NOMO-1 treated with DMSO at 0.1 percent for 48 hours (cell line): ENCODE measurements at regions not wholly inside any gene's neighbourhood (a gene's known extent, or its start where the extent isn't known, plus 50 kb on each side); places are given as distances from the start of the nearest gene placed in this dataset.

Experiments
- DNase-seq: peaks from one replicate; lab custom pipeline; 2025; ENCODE audit not compliant: unreplicated experiment; lab: John Stamatoyannopoulos, UW

GRCh38 chr9:96157675-96158074, 144.3 kb downstream of the HSD17B3 start:
- no peak for DNase-seq

- no peak for DNase-seq
Measured at GRCh38 chr9:96156171-96156974, 145.6 kb downstream of the HSD17B3 start.

GRCh38 chr9:96154081-96154480, 147.9 kb downstream of the HSD17B3 start:
- DNase-seq = no peak

GRCh38 chr9:96152550-96152949, 149.4 kb downstream of the HSD17B3 start:
- DNase-seq = no peak

GRCh38 chr9:96150324-96151227, 151.4 kb downstream of the HSD17B3 start:
- peak; percentile 87 for DNase-seq

GRCh38 chr9:96149533-96150280, 152.3 kb downstream of the HSD17B3 start:
- no peak for DNase-seq

GRCh38 chr9:96148634-96149532, 153.1 kb downstream of the HSD17B3 start:
- DNase-seq = no peak

- peak; percentile 91 for DNase-seq
Measured at GRCh38 chr9:96147029-96147428, 154.9 kb downstream of the HSD17B3 start.

GRCh38 chr9:96141666-96142065, 160.3 kb downstream of the HSD17B3 start:
- peak; percentile 82 for DNase-seq

GRCh38 chr9:96141128-96141474, 160.9 kb downstream of the HSD17B3 start:
- DNase-seq = no peak

- DNase-seq = no peak
Measured at GRCh38 chr9:96140296-96141127, 161.5 kb downstream of the HSD17B3 start.

GRCh38 chr9:96139592-96140295, 162.2 kb downstream of the HSD17B3 start:
- peak; percentile 86 for DNase-seq

- DNase-seq = no peak
Measured at GRCh38 chr9:96138616-96139015, 163.4 kb downstream of the HSD17B3 start.

GRCh38 chr9:96137671-96138429, 164.1 kb downstream of the HSD17B3 start:
- no peak for DNase-seq

- peak; percentile 59 for DNase-seq
Measured at GRCh38 chr9:96136992-96137670, 164.8 kb downstream of the HSD17B3 start.

- peak; percentile 32 for DNase-seq
Measured at GRCh38 chr9:96135753-96136290, 166.2 kb downstream of the HSD17B3 start.

GRCh38 chr9:96135076-96135752, 166.8 kb downstream of the HSD17B3 start:
- peak; percentile 7 for DNase-seq
